Gastrocnemius medialis (tissue), 4 donors: ENCODE measurements at regions not wholly inside any gene's neighbourhood (a gene's known extent, or its start where the extent isn't known, plus 50 kb on each side); places are given as distances from the start of the nearest gene placed in this dataset.

Source experiments
- CTCF ChIP-seq, 5 experiments: fragments of 450-650 bp in 3 of 5; fragments of 200-600 bp in 2 of 5; sonication (generic) in 2 of 5; IDR thresholded peaks in 4 of 5; conservative IDR thresholded peaks in 1 of 5; 1 replicate in 4 of 5; 2 replicates in 1 of 5; pipeline ENCODE4 v1.5.1; 2016 to 2019; ENCODE audit warnings: antibody characterized with exemption in 5 of 5, mild to moderate bottlenecking in 3 of 5, moderate library complexity in 3 of 5
- POLR2A ChIP-seq, 2 donors: fragments of 450-650 bp; IDR thresholded peaks; one replicate each; pipeline ENCODE4 v1.6.1; 2017; ENCODE audit warnings: antibody characterized with exemption in 2 of 2, mild to moderate bottlenecking in 2 of 2, moderate library complexity in 2 of 2

- TF ChIP-seq CTCF (IDR thresholded peaks at IDR 0.05 in 4 of 5, conservative IDR thresholded peaks at IDR 0.05 in 1 of 5) (no peak), POLR2A (IDR thresholded peaks at IDR 0.05) (no peak)
These were observed 73.5 kb upstream of the WNT4 start for GRCh38 chr1:22216210-22216883.
